H9 (cell line): ENCODE measurements at regions not wholly inside any gene's neighbourhood (a gene's known extent, or its start where the extent isn't known, plus 50 kb on each side); places are given as distances from the start of the nearest gene placed in this dataset.
A peak's percentile ranks its signal among the peaks of the same experiment; 100 is the strongest.

Experiments
- DNase-seq: peaks from one replicate; pipeline ENCODE4 v3.0.0-alpha.2; 2017
- H2AFZ ChIP-seq: one replicate; pipeline ENCODE4 v1.6.1; 2013; ENCODE audit warnings: mild to moderate bottlenecking, low read length, control low read depth, moderate library complexity
- H2AK5ac ChIP-seq: 2 replicates; pipeline ENCODE4 v1.6.1; 2013; ENCODE audit warnings: low read length, control low read depth, mixed read lengths; ENCODE audit not compliant: insufficient read length
- H2BK120ac ChIP-seq: one replicate; pipeline ENCODE4 v1.6.1; 2013; ENCODE audit warnings: low read depth, mild to moderate bottlenecking, low read length, control low read depth, inconsistent platforms; ENCODE audit not compliant: poor library complexity, severe bottlenecking
- H2BK12ac ChIP-seq: 2 replicates; pipeline ENCODE4 v1.6.1; 2013; ENCODE audit warnings: low read length, control low read depth, mixed read lengths, low read depth; ENCODE audit not compliant: insufficient read length
- H2BK15ac ChIP-seq: 2 replicates; pipeline ENCODE4 v1.6.1; 2013; ENCODE audit warnings: low read depth, low read length, control low read depth
- H2BK20ac ChIP-seq: one replicate; pipeline ENCODE4 v1.6.1; 2013; ENCODE audit warnings: low read depth, mild to moderate bottlenecking, low read length, control low read depth, inconsistent platforms; ENCODE audit not compliant: poor library complexity, severe bottlenecking
- H2BK5ac ChIP-seq: 2 replicates; pipeline ENCODE4 v1.6.1; 2013; ENCODE audit warnings: low read length, control low read depth, mixed read lengths; ENCODE audit not compliant: insufficient read length
- H3K14ac ChIP-seq: 2 replicates; pipeline ENCODE4 v1.6.1; 2013; ENCODE audit warnings: low read length, control low read depth; ENCODE audit not compliant: insufficient read depth
- H3K18ac ChIP-seq: 2 replicates; pipeline ENCODE4 v1.6.1; 2013; ENCODE audit warnings: low read depth, mild to moderate bottlenecking, mixed read lengths, low read length, control low read depth; ENCODE audit not compliant: insufficient read length
- H3K23ac ChIP-seq: 2 replicates; pipeline ENCODE4 v1.6.1; 2013; ENCODE audit warnings: low read length, control low read depth, mixed read lengths, low read depth; ENCODE audit not compliant: insufficient read length
- H3K23me2 ChIP-seq: 2 replicates; pipeline ENCODE4 v1.6.1; 2013; ENCODE audit warnings: low read depth, mild to moderate bottlenecking, mixed read lengths, low read length, control low read depth; ENCODE audit not compliant: insufficient read length, poor library complexity, severe bottlenecking
- H3K27ac ChIP-seq: 2 replicates; pipeline ENCODE4 v1.5.1; 2013; ENCODE audit warnings: low read length, control low read depth, mixed read lengths, low read depth; ENCODE audit not compliant: insufficient read length
- H3K27me3 ChIP-seq: 2 replicates; pipeline ENCODE4 v1.6.1; 2013; ENCODE audit warnings: low read length, control low read depth, inconsistent platforms; ENCODE audit not compliant: insufficient read depth
- H3K4ac ChIP-seq: 2 replicates; pipeline ENCODE4 v1.6.1; 2013; ENCODE audit warnings: low read depth, mild to moderate bottlenecking, control low read depth, inconsistent platforms, low read length, moderate library complexity
- H3K4me1 ChIP-seq: 2 replicates; pipeline ENCODE4 v1.6.1; 2013; ENCODE audit warnings: low read length, control low read depth, inconsistent platforms; ENCODE audit not compliant: insufficient read depth
- H3K4me2 ChIP-seq: 2 replicates; pipeline ENCODE4 v1.6.1; 2013; ENCODE audit warnings: low read length, control low read depth, mixed read lengths; ENCODE audit not compliant: insufficient read length, insufficient read depth
- H3K56ac ChIP-seq: 2 replicates; pipeline ENCODE4 v1.6.1; 2013; ENCODE audit warnings: low read depth, mild to moderate bottlenecking, mixed read lengths, low read length, control low read depth; ENCODE audit not compliant: insufficient read length
- H3K79me1 ChIP-seq: 2 replicates; pipeline ENCODE4 v1.6.1; 2013; ENCODE audit warnings: low read depth, mild to moderate bottlenecking, moderate library complexity, low read length, control low read depth, inconsistent platforms; ENCODE audit not compliant: insufficient read depth, poor library complexity, severe bottlenecking
- H3K79me2 ChIP-seq: 2 replicates; pipeline ENCODE4 v1.6.1; 2013; ENCODE audit warnings: low read length, control low read depth, inconsistent platforms; ENCODE audit not compliant: insufficient read depth
- H3K9ac ChIP-seq: 2 replicates; pipeline ENCODE4 v1.6.1; 2013; ENCODE audit warnings: low read length, control low read depth, mixed read lengths; ENCODE audit not compliant: insufficient read length; ENCODE audit errors: extremely low read depth
- H3K9me3 ChIP-seq: one replicate; pipeline ENCODE4 v1.6.1; 2013; ENCODE audit warnings: low read depth, low read length, inconsistent platforms; ENCODE audit not compliant: control insufficient read depth
- H3T11ph ChIP-seq: one replicate; pipeline ENCODE4 v1.6.1; 2013; ENCODE audit warnings: mild to moderate bottlenecking, low read length, control low read depth, inconsistent platforms
- H4K20me1 ChIP-seq: one replicate; pipeline ENCODE4 v1.6.1; 2013; ENCODE audit not compliant: control insufficient read depth, insufficient read length, insufficient read depth
- H4K5ac ChIP-seq: 2 replicates; pipeline ENCODE4 v1.6.1; 2013; ENCODE audit warnings: low read depth, mild to moderate bottlenecking, mixed read lengths, low read length, control low read depth; ENCODE audit not compliant: insufficient read length
- H4K8ac ChIP-seq: replicated peaks from 2 replicates; pipeline ENCODE4 v1.6.1; 2013; ENCODE audit warnings: low read length, control low read depth, mixed read lengths, low read depth; ENCODE audit not compliant: insufficient read length
- H4K91ac ChIP-seq: 2 replicates; pipeline ENCODE4 v1.6.1; 2013; ENCODE audit warnings: low read depth, mild to moderate bottlenecking, moderate library complexity, mixed read lengths, low read length, control low read depth; ENCODE audit not compliant: insufficient read length
- H3K27ac Mint-ChIP-seq, 3 experiments: 2 replicates in 2 of 3; 3 replicates in 1 of 3; pipeline ENCODE4 v1.8.0; 2020 to 2021; ENCODE audit warnings: mixed read lengths in 3 of 3, mild to moderate bottlenecking in 1 of 3, moderate library complexity in 1 of 3
- H3K27me3 Mint-ChIP-seq: 2 replicates; pipeline ENCODE4 v1.8.0; 2021; ENCODE audit warnings: low read depth, mild to moderate bottlenecking, moderate library complexity, mixed read lengths
- H3K36me3 Mint-ChIP-seq, 3 experiments: 2 replicates in 2 of 3; 3 replicates in 1 of 3; pipeline ENCODE4 v1.8.0; 2020 to 2021; ENCODE audit warnings: low read depth in 3 of 3, mixed read lengths in 3 of 3; ENCODE audit not compliant: insufficient read depth in 1 of 3
- H3K4me1 Mint-ChIP-seq, 2 experiments: 2 replicates each; pipeline ENCODE4 v1.8.0; 2020; ENCODE audit warnings: mixed read lengths in 2 of 2
- H3K4me3 Mint-ChIP-seq, 2 experiments: 2 replicates in 1 of 2; 3 replicates in 1 of 2; pipeline ENCODE4 v1.8.0; 2020 to 2021; ENCODE audit warnings: mild to moderate bottlenecking in 2 of 2, mixed read lengths in 2 of 2, moderate library complexity in 1 of 2
- H3K9me3 Mint-ChIP-seq, 2 experiments: 2 replicates in 1 of 2; 3 replicates in 1 of 2; pipeline ENCODE4 v1.8.0; 2020; ENCODE audit warnings: mild to moderate bottlenecking in 2 of 2, mixed read lengths in 2 of 2, moderate library complexity in 1 of 2
- WGBS: extraction: QIAGEN DNeasy Blood & Tissue Kit; methylation state at CpG from one replicate; pipeline ENCODE4 v1.1.7; 2013; ENCODE audit warnings: missing lambda C conversion rate, low lambda C conversion rate, mixed read lengths; ENCODE audit not compliant: insufficient read length; ENCODE audit errors: extremely low coverage; 5-methylcytosine and 5-hydroxymethylcytosine counted together
- TF ChIP-seq, protein P1 (sequence below): fragments of 200-600 bp; sonication (generic); conservative IDR thresholded peaks from 3 replicates; pipeline ENCODE4 v1.8.0; 2021; ENCODE audit warnings: antibody characterized with exemption, mild to moderate bottlenecking

- no peaks in the 10 kb centered on the region; a peak in 1 of 5 replicates for H3K9me3 Mint-ChIP-seq
- no peak overlapping the region for H3K4me3 Mint-ChIP-seq
- DNase-seq, result no peak
- Histone ChIP-seq H3K23ac (no peak overlapping the region), H3K18ac (no peak overlapping the region), H3K14ac (no peak overlapping the region; the same call in 1 of the 2 replicates), H3K56ac (peak overlapping the region; percentile 16), H3K9ac (no peak overlapping the region), H4K5ac (no peak overlapping the region), H2BK120ac (no peak overlapping the region), H2AK5ac (no peak overlapping the region), H3K79me2 (no peaks in the 10 kb centered on the region), H2BK20ac (no peak overlapping the region), H3K27me3 (no peaks in the 10 kb centered on the region), H2BK5ac (no peak overlapping the region), H2BK15ac (no peak overlapping the region), H3K4me1 (peaks cover 7% of the 10 kb centered on the region; the same call in 1 of the 2 replicates), H4K91ac (no peak overlapping the region), H4K8ac (no peak overlapping the region), H4K20me1 (no peaks in the 10 kb centered on the region), H3K23me2 (no peaks in the 10 kb centered on the region), H3K4ac (no peak overlapping the region), H3K79me1 (no peaks in the 10 kb centered on the region), H2BK12ac (no peak overlapping the region), H3T11ph (no peak overlapping the region), H2AFZ (no peak overlapping the region), H3K27ac (no peak overlapping the region), H3K9me3 (no peaks in the 10 kb centered on the region), H3K4me2 (no peak overlapping the region)
- WGBS, result no CpG with 5 or more reads among the region's 3 CpGs
- peaks cover 3% of the 10 kb centered on the region for H3K27me3 Mint-ChIP-seq
- TF ChIP-seq, protein P1, sequence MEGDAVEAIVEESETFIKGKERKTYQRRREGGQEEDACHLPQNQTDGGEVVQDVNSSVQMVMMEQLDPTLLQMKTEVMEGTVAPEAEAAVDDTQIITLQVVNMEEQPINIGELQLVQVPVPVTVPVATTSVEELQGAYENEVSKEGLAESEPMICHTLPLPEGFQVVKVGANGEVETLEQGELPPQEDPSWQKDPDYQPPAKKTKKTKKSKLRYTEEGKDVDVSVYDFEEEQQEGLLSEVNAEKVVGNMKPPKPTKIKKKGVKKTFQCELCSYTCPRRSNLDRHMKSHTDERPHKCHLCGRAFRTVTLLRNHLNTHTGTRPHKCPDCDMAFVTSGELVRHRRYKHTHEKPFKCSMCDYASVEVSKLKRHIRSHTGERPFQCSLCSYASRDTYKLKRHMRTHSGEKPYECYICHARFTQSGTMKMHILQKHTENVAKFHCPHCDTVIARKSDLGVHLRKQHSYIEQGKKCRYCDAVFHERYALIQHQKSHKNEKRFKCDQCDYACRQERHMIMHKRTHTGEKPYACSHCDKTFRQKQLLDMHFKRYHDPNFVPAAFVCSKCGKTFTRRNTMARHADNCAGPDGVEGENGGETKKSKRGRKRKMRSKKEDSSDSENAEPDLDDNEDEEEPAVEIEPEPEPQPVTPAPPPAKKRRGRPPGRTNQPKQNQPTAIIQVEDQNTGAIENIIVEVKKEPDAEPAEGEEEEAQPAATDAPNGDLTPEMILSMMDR, result no peak
- H3K27ac Mint-ChIP-seq, result no peak overlapping the region
- H3K36me3 Mint-ChIP-seq, result no peaks in the 10 kb centered on the region; a peak in 1 of 7 replicates
- peaks cover 12 to 15% of the 10 kb centered on the region in 2 experiments for H3K4me1 Mint-ChIP-seq
These were observed 58.1 kb upstream of the OPN4 start for GRCh38 chr10:86596266-86596665.
